ENCODE measurements at regions not wholly inside any gene's neighbourhood (a gene's known extent, or its start where the extent isn't known, plus 50 kb on each side); places are given as distances from the start of the nearest gene placed in this dataset.
"Not testable (repeated sequence)": the region's sequence is repeated elsewhere in the genome, so short reads cannot be mapped to it uniquely, and the experiment has no call there.

DNA sequence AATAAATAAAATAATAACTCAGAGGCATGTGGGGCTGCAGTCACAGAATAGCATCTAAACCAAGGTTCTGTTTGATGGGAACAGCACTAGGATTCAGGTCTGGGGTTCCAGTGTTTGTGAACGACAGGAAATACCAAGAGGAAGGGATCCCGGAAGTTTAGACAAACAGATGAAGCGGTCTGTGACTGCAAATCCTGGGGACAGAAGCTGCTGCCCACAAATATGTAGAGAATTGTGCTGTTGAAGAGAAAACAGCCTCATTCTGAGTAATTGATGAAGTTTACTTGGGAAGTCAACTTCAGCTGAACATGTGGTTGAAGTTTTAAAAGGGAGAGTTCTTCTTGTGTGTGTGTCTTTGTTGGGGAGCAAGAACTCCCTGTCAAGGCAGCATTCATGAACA, 98.4 kb upstream of the TBX5 start:
- DNase-seq = no peak
- no peak for TF ChIP-seq POLR2A (IDR thresholded peaks at IDR 0.05)
- TF ChIP-seq, protein P1, sequence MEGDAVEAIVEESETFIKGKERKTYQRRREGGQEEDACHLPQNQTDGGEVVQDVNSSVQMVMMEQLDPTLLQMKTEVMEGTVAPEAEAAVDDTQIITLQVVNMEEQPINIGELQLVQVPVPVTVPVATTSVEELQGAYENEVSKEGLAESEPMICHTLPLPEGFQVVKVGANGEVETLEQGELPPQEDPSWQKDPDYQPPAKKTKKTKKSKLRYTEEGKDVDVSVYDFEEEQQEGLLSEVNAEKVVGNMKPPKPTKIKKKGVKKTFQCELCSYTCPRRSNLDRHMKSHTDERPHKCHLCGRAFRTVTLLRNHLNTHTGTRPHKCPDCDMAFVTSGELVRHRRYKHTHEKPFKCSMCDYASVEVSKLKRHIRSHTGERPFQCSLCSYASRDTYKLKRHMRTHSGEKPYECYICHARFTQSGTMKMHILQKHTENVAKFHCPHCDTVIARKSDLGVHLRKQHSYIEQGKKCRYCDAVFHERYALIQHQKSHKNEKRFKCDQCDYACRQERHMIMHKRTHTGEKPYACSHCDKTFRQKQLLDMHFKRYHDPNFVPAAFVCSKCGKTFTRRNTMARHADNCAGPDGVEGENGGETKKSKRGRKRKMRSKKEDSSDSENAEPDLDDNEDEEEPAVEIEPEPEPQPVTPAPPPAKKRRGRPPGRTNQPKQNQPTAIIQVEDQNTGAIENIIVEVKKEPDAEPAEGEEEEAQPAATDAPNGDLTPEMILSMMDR (IDR thresholded peaks at IDR 0.05) = no peak
- Histone ChIP-seq H3K9me3 (no peaks in the 10 kb centered on the region), H3K27ac (no peak overlapping the region), H3K4me1 (no peaks in the 10 kb centered on the region), H3K36me3 (no peaks in the 10 kb centered on the region), H3K4me3 (no peak overlapping the region), H3K27me3 (no peaks in the 10 kb centered on the region)

DNA sequence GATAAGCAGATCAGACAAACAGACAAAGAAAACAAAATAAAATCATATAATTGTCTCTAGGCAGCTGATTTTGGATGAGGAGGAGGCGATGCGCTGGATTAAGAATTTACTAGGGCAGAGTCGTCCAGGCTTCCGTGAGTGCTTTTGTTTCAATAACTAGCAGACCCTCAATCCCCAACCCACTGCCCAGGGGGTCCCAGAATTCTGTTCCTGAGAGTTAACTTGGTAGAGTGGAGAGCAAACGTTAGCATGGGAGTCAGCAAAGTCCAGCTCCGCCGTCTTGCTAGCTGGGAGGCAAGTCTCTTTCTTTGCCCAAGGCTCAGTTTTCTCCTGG, 95.5 kb upstream of the TBX5 start:
- no peaks in the 10 kb centered on the region for H3K4me1 ChIP-seq
- H3K27me3 ChIP-seq = no peaks in the 10 kb centered on the region
- TF ChIP-seq POLR2A (IDR thresholded peaks at IDR 0.05) = no peak
- TF ChIP-seq, protein P1 (IDR thresholded peaks at IDR 0.05) = no peak
- no peak overlapping the region for H3K4me3 ChIP-seq
- H3K27ac ChIP-seq = no peak overlapping the region
- no peaks in the 10 kb centered on the region for H3K36me3 ChIP-seq
- no peaks in the 10 kb centered on the region for H3K9me3 ChIP-seq
- no peak for DNase-seq

DNA sequence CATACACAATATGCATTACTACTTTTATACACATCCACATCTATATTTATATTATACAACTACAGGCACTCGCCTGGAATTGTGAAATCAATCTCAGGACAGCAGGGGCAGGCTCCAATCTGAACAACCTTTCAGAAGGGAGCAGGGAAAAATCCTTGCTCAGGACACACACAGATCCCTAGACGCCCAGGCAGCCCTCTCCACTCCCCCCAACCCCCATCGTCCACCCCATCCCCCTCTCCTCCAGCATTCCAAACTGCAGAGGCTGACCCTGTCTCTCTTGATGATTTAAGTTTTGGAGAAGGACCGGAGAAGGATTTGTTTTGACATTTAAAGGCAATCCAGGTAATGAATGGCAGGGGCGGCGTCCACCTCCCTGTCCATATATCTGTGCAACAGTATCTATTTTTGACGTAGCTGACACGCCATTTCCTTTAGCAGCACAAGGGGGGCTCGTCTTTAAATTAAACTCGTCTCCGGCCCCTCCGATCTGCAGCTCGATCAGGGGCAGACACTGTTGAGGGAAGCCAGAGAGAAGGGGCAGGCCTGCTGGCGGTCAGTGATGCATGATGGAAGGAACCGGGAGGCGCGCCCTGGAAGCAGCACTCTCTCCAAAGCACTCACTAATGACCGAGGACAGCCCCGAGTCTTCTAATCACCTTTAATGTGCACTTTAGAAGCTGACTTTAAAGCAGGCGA, 95.0 kb upstream of the TBX5 start:
- Histone ChIP-seq H3K36me3 (no peaks in the 10 kb centered on the region), H3K9me3 (no peaks in the 10 kb centered on the region), H3K27me3 (no peaks in the 10 kb centered on the region), H3K27ac (no peak overlapping the region), H3K4me3 (no peak overlapping the region), H3K4me1 (no peaks in the 10 kb centered on the region)
- DNase-seq = no peak
- TF ChIP-seq POLR2A (IDR thresholded peaks at IDR 0.05) = no peak
- TF ChIP-seq, protein P1 (IDR thresholded peaks at IDR 0.05) = no peak

DNA sequence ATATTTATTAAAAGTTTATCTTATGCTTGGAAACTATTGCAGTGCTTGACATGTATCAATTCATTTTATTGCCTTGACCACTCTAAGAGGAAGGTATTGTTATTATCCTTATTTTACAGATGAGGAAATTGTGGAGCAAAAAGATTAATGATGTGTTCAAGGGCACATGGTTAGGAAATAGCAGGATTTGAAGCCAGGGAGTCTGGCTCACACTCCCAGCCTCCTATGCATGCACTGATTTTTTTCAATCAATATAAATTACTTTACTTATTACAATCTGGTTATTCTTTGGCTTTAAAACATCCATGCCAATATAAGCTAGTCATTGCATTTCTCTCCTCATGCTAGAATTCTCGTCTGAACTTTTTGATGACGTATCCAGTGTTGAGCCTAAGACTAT, 94.2 kb upstream of the TBX5 start:
- no peak for TF ChIP-seq POLR2A (IDR thresholded peaks at IDR 0.05)
- TF ChIP-seq, protein P1 (IDR thresholded peaks at IDR 0.05) = no peak
- H3K36me3 ChIP-seq = no peaks in the 10 kb centered on the region
- H3K9me3 ChIP-seq = no peaks in the 10 kb centered on the region
- no peak for DNase-seq
- H3K4me1 ChIP-seq = no peaks in the 10 kb centered on the region
- no peaks in the 10 kb centered on the region for H3K27me3 ChIP-seq
- H3K27ac ChIP-seq = no peak overlapping the region
- H3K4me3 ChIP-seq = no peak overlapping the region

DNA sequence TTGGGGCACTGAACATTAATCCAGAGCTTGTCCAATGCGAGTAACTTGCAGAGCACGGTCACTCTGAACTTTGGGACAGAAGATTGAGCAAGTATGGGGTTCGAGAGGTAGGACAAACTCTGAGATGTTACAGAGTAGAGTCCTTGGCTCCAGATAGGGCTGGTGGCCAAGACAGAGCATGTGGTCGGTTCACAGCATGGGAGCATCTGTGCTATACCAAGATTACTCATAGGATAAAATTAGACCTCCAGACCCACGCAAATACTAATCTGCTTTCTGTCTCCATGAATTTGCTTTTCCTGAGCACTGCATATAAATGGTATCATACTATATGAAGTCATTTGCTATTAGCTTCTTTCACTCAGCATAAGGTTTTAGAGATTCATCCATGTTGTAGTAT, 93.4 kb upstream of the TBX5 start:
- Histone ChIP-seq H3K27me3 (no peaks in the 10 kb centered on the region), H3K4me3 (no peak overlapping the region), H3K27ac (no peak overlapping the region), H3K4me1 (no peaks in the 10 kb centered on the region), H3K36me3 (no peaks in the 10 kb centered on the region), H3K9me3 (no peaks in the 10 kb centered on the region)
- DNase-seq = no peak
- TF ChIP-seq, protein P1 (IDR thresholded peaks at IDR 0.05) = no peak
- TF ChIP-seq POLR2A (IDR thresholded peaks at IDR 0.05) = no peak

DNA sequence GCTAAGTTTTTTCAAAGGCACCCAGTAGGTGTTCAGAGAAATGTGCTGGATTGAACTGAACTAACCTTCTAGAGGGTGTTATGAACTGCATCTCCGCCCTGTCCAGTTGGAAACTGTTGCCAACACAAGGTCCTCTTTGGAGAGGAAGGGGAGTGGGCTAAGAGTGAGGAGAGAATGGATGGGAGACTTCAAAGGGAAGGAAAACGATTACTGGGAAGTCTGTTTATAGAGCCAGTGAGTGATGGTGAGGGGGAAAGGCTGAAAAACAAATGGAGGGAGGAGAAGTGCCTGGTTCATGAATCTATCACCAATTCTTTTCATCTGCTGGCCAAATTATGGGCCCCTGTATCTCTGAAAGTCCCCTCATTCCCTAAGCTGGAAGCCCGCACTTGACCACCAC, 86.0 kb upstream of the TBX5 start:
- no peak for TF ChIP-seq POLR2A (IDR thresholded peaks at IDR 0.05)
- TF ChIP-seq, protein P1 (IDR thresholded peaks at IDR 0.05) = no peak
- Histone ChIP-seq H3K4me1 (no peaks in the 10 kb centered on the region), H3K27ac (no peak overlapping the region), H3K9me3 (no peaks in the 10 kb centered on the region), H3K36me3 (no peaks in the 10 kb centered on the region), H3K27me3 (no peaks in the 10 kb centered on the region), H3K4me3 (no peak overlapping the region)
- DNase-seq = no peak

DNA sequence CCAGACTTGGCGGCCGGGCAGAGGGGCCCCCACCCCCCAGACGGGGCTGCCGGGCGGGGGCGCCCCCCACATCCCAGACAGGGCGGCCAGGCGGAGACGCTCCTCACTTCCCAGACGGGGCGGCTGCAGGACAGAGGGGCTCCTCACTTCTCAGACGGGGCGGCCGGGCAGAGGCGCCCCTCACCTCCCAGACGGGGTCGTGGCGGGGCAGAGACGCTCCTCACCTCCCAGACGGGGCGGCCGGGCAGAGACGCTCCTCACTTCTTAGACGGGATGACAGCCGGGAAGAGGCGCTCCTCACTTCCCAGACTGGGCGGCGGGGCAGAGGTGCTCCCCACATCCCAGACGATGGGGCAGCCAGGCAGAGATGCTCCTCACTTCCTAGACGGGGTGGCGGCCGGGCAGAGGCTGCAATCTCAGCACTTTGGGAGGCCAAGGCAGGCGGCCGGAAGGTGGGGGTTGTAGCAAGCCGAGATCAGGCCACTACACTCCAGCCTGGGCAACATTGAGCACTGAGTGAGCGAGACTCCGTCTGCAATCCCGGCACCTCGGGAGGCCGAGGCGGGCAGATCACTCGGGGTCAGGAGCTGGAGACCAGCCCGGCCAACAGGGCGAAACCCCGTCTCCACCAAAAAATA, 79.0 kb upstream of the TBX5 start:
- not testable (repeated sequence) for H3K27ac ChIP-seq, DNase-seq, H3K4me3 ChIP-seq, H3K36me3 ChIP-seq, H3K4me1 ChIP-seq, H3K9me3 ChIP-seq
- peaks cover 0 to 17% of the 10 kb centered on the region in 2 donors for H3K27me3 ChIP-seq
